ENCODE measurements at regions not wholly inside any gene's neighbourhood (a gene's known extent, or its start where the extent isn't known, plus 50 kb on each side); places are given as distances from the start of the nearest gene placed in this dataset.

DNA sequence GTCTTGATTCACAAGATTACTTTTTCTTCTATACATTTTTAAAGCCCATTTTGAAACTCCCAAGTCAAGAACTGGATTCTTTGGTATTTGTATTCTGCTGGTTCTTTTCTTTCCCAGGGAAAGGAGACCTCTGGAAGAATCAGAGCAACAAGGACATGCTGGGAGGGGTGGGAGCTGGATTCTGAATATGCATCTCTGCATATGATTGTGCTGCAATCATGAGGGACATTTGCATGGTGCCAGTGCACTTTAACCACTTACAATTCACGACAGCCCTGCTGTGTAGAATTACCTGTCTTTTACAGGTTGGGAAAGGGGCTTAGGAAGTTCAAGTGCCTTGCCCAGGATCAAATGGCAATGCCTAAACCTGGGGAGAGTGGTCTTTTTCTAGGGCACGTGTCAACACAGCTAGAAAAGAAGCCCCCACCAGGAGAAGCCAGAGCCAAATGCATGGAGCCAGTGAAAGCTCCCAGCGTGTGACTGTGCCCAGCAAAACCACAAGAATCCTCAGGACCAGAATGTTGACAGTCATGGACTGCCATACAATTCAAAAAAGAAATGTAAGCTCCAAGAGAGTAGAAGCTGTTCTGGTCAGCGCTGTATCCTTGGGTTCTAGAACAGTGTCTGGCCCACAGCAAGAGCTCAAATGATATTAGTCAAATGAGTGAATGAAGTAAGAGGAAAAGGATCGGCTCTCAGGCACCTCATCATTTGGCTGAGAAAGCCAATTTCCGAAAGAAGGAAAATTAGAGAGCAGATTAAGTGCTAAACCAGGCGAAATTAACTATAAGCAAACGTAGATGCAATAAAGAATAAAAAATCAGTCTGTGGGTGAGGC, 84.5 kb upstream of the MEF2A start:
- TF ChIP-seq EZH2 (IDR thresholded peaks at IDR 0.05; ENCODE audit: borderline replicate concordance, low read length): no peak
- TF ChIP-seq, protein P1, sequence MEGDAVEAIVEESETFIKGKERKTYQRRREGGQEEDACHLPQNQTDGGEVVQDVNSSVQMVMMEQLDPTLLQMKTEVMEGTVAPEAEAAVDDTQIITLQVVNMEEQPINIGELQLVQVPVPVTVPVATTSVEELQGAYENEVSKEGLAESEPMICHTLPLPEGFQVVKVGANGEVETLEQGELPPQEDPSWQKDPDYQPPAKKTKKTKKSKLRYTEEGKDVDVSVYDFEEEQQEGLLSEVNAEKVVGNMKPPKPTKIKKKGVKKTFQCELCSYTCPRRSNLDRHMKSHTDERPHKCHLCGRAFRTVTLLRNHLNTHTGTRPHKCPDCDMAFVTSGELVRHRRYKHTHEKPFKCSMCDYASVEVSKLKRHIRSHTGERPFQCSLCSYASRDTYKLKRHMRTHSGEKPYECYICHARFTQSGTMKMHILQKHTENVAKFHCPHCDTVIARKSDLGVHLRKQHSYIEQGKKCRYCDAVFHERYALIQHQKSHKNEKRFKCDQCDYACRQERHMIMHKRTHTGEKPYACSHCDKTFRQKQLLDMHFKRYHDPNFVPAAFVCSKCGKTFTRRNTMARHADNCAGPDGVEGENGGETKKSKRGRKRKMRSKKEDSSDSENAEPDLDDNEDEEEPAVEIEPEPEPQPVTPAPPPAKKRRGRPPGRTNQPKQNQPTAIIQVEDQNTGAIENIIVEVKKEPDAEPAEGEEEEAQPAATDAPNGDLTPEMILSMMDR (IDR thresholded peaks at IDR 0.05; ENCODE audit: low read length): no peak
